ENCODE measurements at regions not wholly inside any gene's neighbourhood (a gene's known extent, or its start where the extent isn't known, plus 50 kb on each side); places are given as distances from the start of the nearest gene placed in this dataset.

DNA sequence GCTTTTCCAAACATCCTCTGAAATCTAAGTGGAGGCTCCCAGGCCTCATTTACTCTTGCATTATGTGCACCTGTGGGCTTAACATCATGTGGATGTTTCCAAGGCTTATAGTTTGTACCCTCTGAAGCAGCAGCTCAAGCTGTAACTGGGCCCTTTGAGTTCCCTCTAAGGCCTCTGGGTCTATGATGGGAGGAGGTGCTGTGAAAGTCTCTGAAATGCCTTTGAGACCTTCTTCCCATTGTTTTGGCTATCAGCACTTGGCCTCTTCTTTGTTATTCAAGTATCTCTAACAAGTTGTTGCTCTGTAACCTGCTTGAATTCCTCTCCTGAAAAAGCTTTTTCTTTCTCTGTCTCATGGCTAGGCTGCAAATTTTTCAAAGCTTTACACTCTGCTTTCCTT lies 58.1 kb upstream of the MYT1L start:
- Histone ChIP-seq H4K20me1 (ENCODE audit: insufficient read depth, low read length) (no peaks in the 10 kb centered on the region), H3K9me3 (ENCODE audit: insufficient read depth, low read length) (no peaks in the 10 kb centered on the region), H2AFZ (ENCODE audit: low read depth, low read length) (no peak overlapping the region), H3K36me3 (replicated peaks; ENCODE audit: low read depth, low read length) (no peaks in the 10 kb centered on the region), H3K4me2 (ENCODE audit: low read length) (no peak overlapping the region), H3K4me1 (ENCODE audit: low read length) (no peaks in the 10 kb centered on the region), H3K9ac (ENCODE audit: low read length) (no peak overlapping the region), H3K4me3 (ENCODE audit: low read length) (no peak overlapping the region), H3K27ac (ENCODE audit: low read length) (no peak overlapping the region), H3K79me2 (ENCODE audit: low read length) (no peaks in the 10 kb centered on the region), H3K27me3 (ENCODE audit: low read depth, low read length) (no peaks in the 10 kb centered on the region)
- TF ChIP-seq EZH2phosphoT487 (IDR thresholded peaks at IDR 0.05; ENCODE audit: low read depth), result no peak
- TF ChIP-seq, protein P1, sequence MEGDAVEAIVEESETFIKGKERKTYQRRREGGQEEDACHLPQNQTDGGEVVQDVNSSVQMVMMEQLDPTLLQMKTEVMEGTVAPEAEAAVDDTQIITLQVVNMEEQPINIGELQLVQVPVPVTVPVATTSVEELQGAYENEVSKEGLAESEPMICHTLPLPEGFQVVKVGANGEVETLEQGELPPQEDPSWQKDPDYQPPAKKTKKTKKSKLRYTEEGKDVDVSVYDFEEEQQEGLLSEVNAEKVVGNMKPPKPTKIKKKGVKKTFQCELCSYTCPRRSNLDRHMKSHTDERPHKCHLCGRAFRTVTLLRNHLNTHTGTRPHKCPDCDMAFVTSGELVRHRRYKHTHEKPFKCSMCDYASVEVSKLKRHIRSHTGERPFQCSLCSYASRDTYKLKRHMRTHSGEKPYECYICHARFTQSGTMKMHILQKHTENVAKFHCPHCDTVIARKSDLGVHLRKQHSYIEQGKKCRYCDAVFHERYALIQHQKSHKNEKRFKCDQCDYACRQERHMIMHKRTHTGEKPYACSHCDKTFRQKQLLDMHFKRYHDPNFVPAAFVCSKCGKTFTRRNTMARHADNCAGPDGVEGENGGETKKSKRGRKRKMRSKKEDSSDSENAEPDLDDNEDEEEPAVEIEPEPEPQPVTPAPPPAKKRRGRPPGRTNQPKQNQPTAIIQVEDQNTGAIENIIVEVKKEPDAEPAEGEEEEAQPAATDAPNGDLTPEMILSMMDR (IDR thresholded peaks at IDR 0.05; ENCODE audit: low read depth, low read length), result no peak
